ENCODE measurements at regions not wholly inside any gene's neighbourhood (a gene's known extent, or its start where the extent isn't known, plus 50 kb on each side); places are given as distances from the start of the nearest gene placed in this dataset.

GRCh38 chr10:124235232-124235631, 141.8 kb upstream of the CHST15 start:
- DNase-seq (no peak), ATAC-seq (no peak)
- TF ChIP-seq, protein P1, sequence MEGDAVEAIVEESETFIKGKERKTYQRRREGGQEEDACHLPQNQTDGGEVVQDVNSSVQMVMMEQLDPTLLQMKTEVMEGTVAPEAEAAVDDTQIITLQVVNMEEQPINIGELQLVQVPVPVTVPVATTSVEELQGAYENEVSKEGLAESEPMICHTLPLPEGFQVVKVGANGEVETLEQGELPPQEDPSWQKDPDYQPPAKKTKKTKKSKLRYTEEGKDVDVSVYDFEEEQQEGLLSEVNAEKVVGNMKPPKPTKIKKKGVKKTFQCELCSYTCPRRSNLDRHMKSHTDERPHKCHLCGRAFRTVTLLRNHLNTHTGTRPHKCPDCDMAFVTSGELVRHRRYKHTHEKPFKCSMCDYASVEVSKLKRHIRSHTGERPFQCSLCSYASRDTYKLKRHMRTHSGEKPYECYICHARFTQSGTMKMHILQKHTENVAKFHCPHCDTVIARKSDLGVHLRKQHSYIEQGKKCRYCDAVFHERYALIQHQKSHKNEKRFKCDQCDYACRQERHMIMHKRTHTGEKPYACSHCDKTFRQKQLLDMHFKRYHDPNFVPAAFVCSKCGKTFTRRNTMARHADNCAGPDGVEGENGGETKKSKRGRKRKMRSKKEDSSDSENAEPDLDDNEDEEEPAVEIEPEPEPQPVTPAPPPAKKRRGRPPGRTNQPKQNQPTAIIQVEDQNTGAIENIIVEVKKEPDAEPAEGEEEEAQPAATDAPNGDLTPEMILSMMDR (IDR thresholded peaks at IDR 0.05), result no peak
- intact Hi-C loops (cut with micrococcal nuclease), result no loop called here
- Mint-ChIP-seq H3K4me3 (no peak overlapping the region), H3K9me3 (no peaks in the 10 kb centered on the region), H3K27ac (no peak overlapping the region), H3K27me3 (no peaks in the 10 kb centered on the region), H3K4me1 (ENCODE audit: low read depth) (peaks cover 2% of the 10 kb centered on the region), H3K36me3 (ENCODE audit: low read depth) (no peaks in the 10 kb centered on the region)
- POLR2A ChIA-PET, result no interaction called here
- CTCF ChIA-PET, result interaction anchor here (0.9 kb wide), 1 partner anchor 9 kb away, joined by 3 read pairs; no protein-coding TSS in a partner anchor

DNA sequence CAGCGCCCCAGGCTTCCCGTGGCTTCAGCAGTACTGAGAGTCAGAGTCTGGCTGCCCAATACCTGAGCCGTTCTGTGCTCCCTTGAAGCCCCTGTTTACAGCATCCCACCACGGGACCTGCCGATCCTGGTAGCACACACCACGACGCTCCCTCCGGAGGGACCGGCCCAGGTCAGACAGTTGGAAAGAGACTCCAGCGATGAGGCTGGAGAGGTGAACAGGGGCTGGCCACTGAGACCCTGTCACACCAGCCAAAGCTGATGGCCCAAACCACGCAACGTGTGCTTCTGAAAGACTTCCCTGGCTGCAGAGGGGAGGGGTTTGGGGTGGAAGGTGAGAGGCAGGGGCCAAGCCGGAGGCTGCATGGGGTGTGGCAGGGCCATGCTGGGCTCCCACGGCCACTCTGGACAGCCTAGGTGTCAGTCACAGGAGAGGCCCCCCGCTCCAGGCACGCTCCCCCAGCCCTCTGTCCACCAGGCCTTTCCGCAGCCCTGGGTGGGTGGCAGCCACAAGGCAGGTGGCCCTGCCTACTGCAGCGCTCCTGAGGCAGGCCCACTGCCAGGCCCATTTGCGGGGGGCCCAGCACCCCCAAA, 140.2 kb upstream of the CHST15 start:
- Mint-ChIP-seq H3K27me3 (no peaks in the 10 kb centered on the region), H3K4me3 (no peak overlapping the region), H3K36me3 (ENCODE audit: low read depth) (no peaks in the 10 kb centered on the region), H3K9me3 (peaks cover 8% of the 10 kb centered on the region), H3K4me1 (ENCODE audit: low read depth) (peaks cover 2% of the 10 kb centered on the region), H3K27ac (no peak overlapping the region)
- ATAC-seq, result no peak
- POLR2A ChIA-PET, result no interaction called here
- intact Hi-C loops (cut with micrococcal nuclease), result no loop called here
- TF ChIP-seq, protein P1 (IDR thresholded peaks at IDR 0.05), result no peak
- CTCF ChIA-PET, result interaction anchor here (2.7 to 2.8 kb wide), 2 partner anchors 155 to 239 kb away, joined by 13 to 25 read pairs; no protein-coding TSS in a partner anchor
- DNase-seq, result no peak

GRCh38 chr10:124232686-124233545, 139.5 kb upstream of the CHST15 start:
- Mint-ChIP-seq H3K4me1 (ENCODE audit: low read depth) (peaks cover 2% of the 10 kb centered on the region), H3K9me3 (peaks cover 9% of the 10 kb centered on the region), H3K4me3 (no peak overlapping the region), H3K36me3 (ENCODE audit: low read depth) (no peaks in the 10 kb centered on the region), H3K27ac (no peak overlapping the region), H3K27me3 (no peaks in the 10 kb centered on the region)
- intact Hi-C loops (cut with micrococcal nuclease), result no loop called here
- no peak for ATAC-seq
- ChIA-PET POLR2A (no interaction called here), CTCF (interaction anchor here (2.7 to 2.8 kb wide), 2 partner anchors 156 to 238 kb away, joined by 13 to 25 read pairs; no protein-coding TSS in a partner anchor)
- TF ChIP-seq, protein P1 (IDR thresholded peaks at IDR 0.05), result no peak
- no peak for DNase-seq

- Mint-ChIP-seq H3K4me1 (ENCODE audit: low read depth) (peaks cover 2% of the 10 kb centered on the region), H3K36me3 (ENCODE audit: low read depth) (no peaks in the 10 kb centered on the region), H3K27ac (peak overlapping the region; percentile 52), H3K9me3 (peaks cover 21% of the 10 kb centered on the region), H3K4me3 (no peak overlapping the region), H3K27me3 (no peaks in the 10 kb centered on the region)
- intact Hi-C loops (cut with micrococcal nuclease), result no loop called here
- TF ChIP-seq, protein P1 (IDR thresholded peaks at IDR 0.05), result no peak
- POLR2A ChIA-PET, result interaction anchor here (0.6 to 0.8 kb wide), 2 partner anchors 9 to 11 kb away, joined by 3 read pairs; no protein-coding TSS in a partner anchor
- DNase-seq (peak; percentile 87), ATAC-seq (peak; percentile 52)
- CTCF ChIA-PET, result interaction anchor here (0.8 to 2.8 kb wide), 4 partner anchors 157 to 237 kb away, joined by 3 to 25 read pairs (median 8); no protein-coding TSS in a partner anchor
Observed at GRCh38 chr10:124231168-124232155, 138.1 kb upstream of the CHST15 start.

All from activated CD8-positive, alpha-beta T cell treated with anti-CD3 and anti-CD28 coated beads for 36 hours (primary cell).